Prostate gland (tissue), 2 donors: ENCODE measurements at regions not wholly inside any gene's neighbourhood (a gene's known extent, or its start where the extent isn't known, plus 50 kb on each side); places are given as distances from the start of the nearest gene placed in this dataset.

Experiments
- DNase-seq: peaks from one replicate; pipeline ENCODE4 v3.0.0-alpha.2; 2019; ENCODE audit warnings: low spot score
- H3K27ac ChIP-seq, 2 donors: fragments of 200-600 bp; sonication (generic); 2 replicates each; pipeline ENCODE4 v1.5.1; 2017 to 2019
- H3K27me3 ChIP-seq: fragments of 200-600 bp; sonication (generic); replicated peaks from 2 replicates; pipeline ENCODE4 v1.5.1; 2019; ENCODE audit not compliant: insufficient read depth
- H3K36me3 ChIP-seq, 2 donors: fragments of 200-600 bp; sonication (generic); 1 replicate in 1 of 2; 2 replicates in 1 of 2; pipeline versions ENCODE4 v1.5.1 to v1.8.1; 2017 to 2019
- H3K4me1 ChIP-seq: fragments of 200-600 bp; sonication (generic); replicated peaks from 2 replicates; pipeline ENCODE4 v1.5.1; 2019
- H3K4me3 ChIP-seq, 2 donors: fragments of 200-600 bp; sonication (generic); 2 replicates each; pipeline ENCODE4 v1.5.1; 2017 to 2019
- H3K9me3 ChIP-seq: fragments of 200-600 bp; sonication (generic); 2 replicates; pipeline ENCODE4 v1.5.1; 2017
- POLR2A ChIP-seq: fragments of 450-650 bp; IDR thresholded peaks from one replicate; pipeline ENCODE4 v1.6.1; 2016; ENCODE audit warnings: antibody characterized with exemption, mild to moderate bottlenecking
- POLR2AphosphoS5 ChIP-seq: sonication (generic); formaldehyde crosslinking; IDR thresholded peaks from one replicate; pipeline ENCODE4 v1.6.1; 2017; ENCODE audit warnings: antibody characterized with exemption
- WGBS: methylation state at CpG from one replicate; pipeline ENCODE4 v1.1.5; 2018; 5-methylcytosine and 5-hydroxymethylcytosine counted together
- intact Hi-C: fragments of 100-400 bp; cut with DNase I; formaldehyde crosslinking; loops from one replicate; pipeline ENCODE4 v1.14.2; 2022
- TF ChIP-seq, protein P1 (sequence below), 4 experiments: fragments of 200-600 bp in 2 of 4; fragments of 450-650 bp in 2 of 4; sonication (generic) in 2 of 4; IDR thresholded peaks; 1 replicate in 3 of 4; 2 replicates in 1 of 4; pipeline ENCODE4 v1.5.1; 2016 to 2019; ENCODE audit warnings: antibody characterized with exemption in 4 of 4, mild to moderate bottlenecking in 2 of 4, moderate library complexity in 2 of 4

DNA sequence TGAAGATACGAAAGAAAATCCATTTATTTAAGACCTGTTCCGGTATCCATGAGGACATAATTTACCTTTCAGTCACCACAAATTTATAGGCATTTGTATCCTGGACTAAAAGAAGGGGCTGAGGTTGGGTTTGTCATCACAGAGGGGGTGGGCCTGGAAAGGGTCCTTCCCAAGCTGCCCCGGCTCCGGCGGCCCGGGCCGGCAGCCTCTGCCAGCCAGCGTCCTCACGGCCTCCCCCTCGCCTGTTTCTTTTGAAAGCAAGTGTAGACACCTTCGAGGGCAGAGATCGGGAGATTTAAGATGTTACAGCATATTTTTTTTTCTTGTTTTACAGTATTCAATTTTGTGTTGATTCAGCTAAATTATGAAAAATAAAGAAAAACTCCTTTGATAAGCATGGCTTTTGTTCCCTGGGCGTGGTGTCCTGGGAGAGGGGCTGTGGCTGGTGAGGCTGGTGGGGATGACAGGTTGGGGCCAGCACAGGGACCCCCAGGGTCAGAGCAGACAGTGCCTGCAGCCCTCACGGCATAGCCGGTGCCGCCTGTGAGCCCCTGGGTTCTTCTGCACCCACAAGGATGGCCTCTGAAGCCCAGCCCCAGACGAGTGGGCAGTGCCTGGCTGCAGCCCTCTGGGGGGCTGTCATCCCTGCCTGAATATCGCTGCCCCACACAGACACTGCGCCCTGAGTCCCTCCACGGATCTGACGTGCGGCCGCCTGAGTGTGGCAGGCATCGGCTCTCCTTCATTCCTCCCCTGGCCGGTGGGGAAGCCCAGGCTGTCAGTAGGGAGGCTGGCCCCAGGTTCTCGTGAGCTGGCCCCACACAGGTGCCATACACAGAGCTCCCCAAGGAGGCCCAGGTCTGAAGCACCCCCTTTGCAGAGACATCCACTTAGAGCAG, 1075.9 kb downstream of the BRD1 start:
- intact Hi-C loops, result no loop called here
- Histone ChIP-seq H3K27ac (no peak overlapping the region), H3K4me3 (no peak overlapping the region), H3K9me3 (no peaks in the 10 kb centered on the region), H3K36me3 (no peaks in the 10 kb centered on the region), H3K27me3 (no peaks in the 10 kb centered on the region), H3K4me1 (no peaks in the 10 kb centered on the region)
- no peak for DNase-seq
- TF ChIP-seq POLR2A (no peak), POLR2AphosphoS5 (no peak)
- TF ChIP-seq, protein P1, sequence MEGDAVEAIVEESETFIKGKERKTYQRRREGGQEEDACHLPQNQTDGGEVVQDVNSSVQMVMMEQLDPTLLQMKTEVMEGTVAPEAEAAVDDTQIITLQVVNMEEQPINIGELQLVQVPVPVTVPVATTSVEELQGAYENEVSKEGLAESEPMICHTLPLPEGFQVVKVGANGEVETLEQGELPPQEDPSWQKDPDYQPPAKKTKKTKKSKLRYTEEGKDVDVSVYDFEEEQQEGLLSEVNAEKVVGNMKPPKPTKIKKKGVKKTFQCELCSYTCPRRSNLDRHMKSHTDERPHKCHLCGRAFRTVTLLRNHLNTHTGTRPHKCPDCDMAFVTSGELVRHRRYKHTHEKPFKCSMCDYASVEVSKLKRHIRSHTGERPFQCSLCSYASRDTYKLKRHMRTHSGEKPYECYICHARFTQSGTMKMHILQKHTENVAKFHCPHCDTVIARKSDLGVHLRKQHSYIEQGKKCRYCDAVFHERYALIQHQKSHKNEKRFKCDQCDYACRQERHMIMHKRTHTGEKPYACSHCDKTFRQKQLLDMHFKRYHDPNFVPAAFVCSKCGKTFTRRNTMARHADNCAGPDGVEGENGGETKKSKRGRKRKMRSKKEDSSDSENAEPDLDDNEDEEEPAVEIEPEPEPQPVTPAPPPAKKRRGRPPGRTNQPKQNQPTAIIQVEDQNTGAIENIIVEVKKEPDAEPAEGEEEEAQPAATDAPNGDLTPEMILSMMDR (IDR thresholded peaks at IDR 0.05), result no peak
- WGBS, result 71% methylated on average over 23 of the region's 26 CpGs

DNA sequence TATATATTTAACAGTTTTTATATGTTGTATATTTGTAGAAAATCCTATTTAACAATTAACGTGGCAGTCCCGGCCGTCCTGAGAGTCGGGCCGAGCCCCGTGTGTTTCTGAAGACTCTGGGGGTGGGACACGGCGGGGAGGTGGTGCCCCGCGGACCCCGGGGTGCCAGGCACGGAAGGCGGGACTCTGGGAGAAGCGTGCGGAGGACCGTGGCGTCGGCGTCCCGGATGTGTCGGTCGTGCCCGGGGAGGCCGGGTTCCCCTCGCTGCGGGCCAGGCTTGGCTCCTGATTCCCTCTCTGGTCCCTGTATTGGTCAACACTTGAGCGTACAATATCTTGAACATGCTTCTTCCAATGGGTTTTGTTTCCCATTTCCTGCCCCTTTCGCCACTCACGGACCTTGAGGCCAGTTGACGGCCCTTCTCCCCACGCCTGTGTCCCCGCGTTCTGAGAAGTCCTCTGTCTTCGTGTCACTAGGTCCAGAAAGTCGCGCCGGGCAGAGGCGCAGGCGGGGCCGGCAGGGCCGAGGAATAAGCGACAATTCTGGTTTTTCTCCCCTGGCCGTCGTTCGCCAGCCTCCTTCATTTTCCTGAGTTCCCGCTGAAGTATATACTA, 1076.7 kb downstream of the BRD1 start:
- TF ChIP-seq, protein P1 (IDR thresholded peaks at IDR 0.05), result no peak
- no peak for TF ChIP-seq POLR2A
- TF ChIP-seq POLR2AphosphoS5, result no peak
- H3K36me3 ChIP-seq, result no peaks in the 10 kb centered on the region
- H3K27me3 ChIP-seq, result no peaks in the 10 kb centered on the region
- H3K27ac ChIP-seq, result no peak overlapping the region
- WGBS, result 93% methylated on average over 46 of the region's 46 CpGs
- H3K4me1 ChIP-seq, result no peaks in the 10 kb centered on the region
- intact Hi-C loops, result no loop called here
- no peaks in the 10 kb centered on the region for H3K9me3 ChIP-seq
- no peak overlapping the region for H3K4me3 ChIP-seq
- no peak for DNase-seq

DNA sequence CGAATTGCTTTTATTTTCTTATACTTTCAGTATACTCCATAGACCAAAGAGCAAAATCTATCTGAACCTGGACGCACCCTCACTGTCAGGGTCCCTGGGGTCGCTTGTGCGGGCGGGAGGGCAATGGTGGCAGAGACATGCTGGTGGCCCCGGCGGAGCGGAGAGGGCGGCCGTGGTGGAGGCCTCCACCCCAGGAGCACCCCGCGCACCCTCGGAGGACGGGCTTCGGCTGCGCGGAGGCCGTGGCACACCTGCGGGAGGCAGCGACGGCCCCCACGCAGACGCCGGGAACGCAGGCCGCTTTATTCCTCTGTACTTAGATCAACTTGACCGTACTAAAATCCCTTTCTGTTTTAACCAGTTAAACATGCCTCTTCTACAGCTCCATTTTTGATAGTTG, 1077.4 kb downstream of the BRD1 start:
- no peak for DNase-seq
- H3K27ac ChIP-seq, result no peak overlapping the region
- H3K27me3 ChIP-seq, result no peaks in the 10 kb centered on the region
- TF ChIP-seq POLR2AphosphoS5, result no peak
- no peak for TF ChIP-seq POLR2A
- TF ChIP-seq, protein P1 (IDR thresholded peaks at IDR 0.05), result no peak
- H3K9me3 ChIP-seq, result no peaks in the 10 kb centered on the region
- intact Hi-C loops, result no loop called here
- WGBS, result 97% methylated on average over 27 of the region's 27 CpGs
- H3K4me3 ChIP-seq, result no peak overlapping the region
- no peaks in the 10 kb centered on the region for H3K36me3 ChIP-seq
- no peaks in the 10 kb centered on the region for H3K4me1 ChIP-seq

DNA sequence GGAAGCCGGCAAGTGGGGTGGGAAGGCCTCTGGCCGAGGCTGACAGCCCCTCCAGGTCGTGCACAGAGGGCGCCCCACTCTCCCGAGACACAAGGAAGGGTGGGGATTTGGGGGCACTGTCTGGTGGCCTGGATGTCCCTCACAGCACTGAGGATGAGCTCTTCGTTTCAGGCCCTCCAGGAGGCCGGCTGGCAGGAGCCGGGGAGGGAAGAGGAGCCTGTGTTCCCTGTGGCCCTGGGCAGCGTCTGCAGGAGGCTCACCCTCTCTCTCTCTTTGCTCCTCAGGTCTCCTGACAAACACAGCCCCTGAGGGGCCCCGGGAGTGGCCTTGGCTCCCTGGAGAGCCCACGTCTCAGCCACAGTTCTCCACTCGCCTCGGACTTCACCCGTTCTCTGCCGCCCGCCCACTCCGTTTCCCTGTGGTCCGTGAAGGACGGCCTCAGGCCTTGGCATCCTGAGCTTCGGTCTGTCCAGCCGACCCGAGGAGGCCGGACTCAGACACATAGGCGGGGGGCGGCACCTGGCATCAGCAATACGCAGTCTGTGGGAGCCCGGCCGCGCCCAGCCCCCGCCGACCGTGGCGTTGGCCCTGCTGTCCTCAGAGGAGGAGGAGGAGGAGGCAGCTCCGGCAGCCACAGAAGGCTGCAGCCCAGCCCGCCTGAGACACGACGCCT, 1078.0 kb downstream of the BRD1 start:
- intact Hi-C loops, result no loop called here

More for the DNA sequence above, 1078.0 kb downstream of the BRD1 start:
- Histone ChIP-seq H3K27me3 (no peaks in the 10 kb centered on the region), H3K4me1 (no peaks in the 10 kb centered on the region), H3K36me3 (no peaks in the 10 kb centered on the region), H3K27ac (no peak overlapping the region), H3K9me3 (no peaks in the 10 kb centered on the region), H3K4me3 (no peak overlapping the region)
- 85% methylated on average over 35 of the region's 37 CpGs for WGBS
- TF ChIP-seq, protein P1 (IDR thresholded peaks at IDR 0.05), result no peak
- DNase-seq, result no peak
